MM.1S (cell line): ENCODE measurements at regions not wholly inside any gene's neighbourhood (a gene's known extent, or its start where the extent isn't known, plus 50 kb on each side); places are given as distances from the start of the nearest gene placed in this dataset.

Experiments used
- EZH2 ChIP-seq: fragments of 300-600 bp; sonication (generic); optimal IDR thresholded peaks from 2 replicates; pipeline ENCODE3; 2017; ENCODE audit warnings: low read depth, mild to moderate bottlenecking, antibody characterized with exemption, low read length, mixed read lengths
- TF ChIP-seq, protein P1 (sequence below): fragments of 300-600 bp; sonication (generic); IDR thresholded peaks from 2 replicates; pipeline ENCODE4 v1.5.1; 2016; ENCODE audit warnings: antibody characterized with exemption, low read length, mixed read lengths

DNA sequence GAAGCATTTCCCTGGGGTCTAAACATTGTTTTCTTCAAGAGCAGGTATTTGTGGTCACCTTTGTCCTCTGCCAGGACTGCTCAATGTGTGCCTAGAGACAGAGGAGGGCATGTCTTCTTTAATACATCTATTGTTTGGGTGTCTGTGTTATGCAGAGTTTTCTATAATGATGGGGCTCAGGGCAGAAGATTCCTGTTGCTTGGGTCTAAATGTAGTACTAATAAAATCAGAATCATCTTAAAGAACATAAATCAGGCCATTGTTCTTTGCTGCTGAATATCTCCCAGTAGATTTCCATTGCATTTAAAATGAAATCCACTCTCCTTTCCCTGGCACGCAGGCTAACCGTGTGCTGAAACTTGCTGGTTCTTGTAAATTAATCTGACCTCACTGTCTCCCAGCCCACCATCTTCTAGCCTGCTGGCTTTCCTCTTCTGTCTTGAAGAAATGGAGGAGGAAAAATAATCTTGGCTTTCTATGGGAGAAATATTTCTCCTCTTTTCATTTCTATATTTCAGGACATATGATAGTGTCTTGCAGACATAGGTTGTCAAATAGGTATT, 1396.8 kb downstream of the GATA3 start:
- TF ChIP-seq, protein P1, sequence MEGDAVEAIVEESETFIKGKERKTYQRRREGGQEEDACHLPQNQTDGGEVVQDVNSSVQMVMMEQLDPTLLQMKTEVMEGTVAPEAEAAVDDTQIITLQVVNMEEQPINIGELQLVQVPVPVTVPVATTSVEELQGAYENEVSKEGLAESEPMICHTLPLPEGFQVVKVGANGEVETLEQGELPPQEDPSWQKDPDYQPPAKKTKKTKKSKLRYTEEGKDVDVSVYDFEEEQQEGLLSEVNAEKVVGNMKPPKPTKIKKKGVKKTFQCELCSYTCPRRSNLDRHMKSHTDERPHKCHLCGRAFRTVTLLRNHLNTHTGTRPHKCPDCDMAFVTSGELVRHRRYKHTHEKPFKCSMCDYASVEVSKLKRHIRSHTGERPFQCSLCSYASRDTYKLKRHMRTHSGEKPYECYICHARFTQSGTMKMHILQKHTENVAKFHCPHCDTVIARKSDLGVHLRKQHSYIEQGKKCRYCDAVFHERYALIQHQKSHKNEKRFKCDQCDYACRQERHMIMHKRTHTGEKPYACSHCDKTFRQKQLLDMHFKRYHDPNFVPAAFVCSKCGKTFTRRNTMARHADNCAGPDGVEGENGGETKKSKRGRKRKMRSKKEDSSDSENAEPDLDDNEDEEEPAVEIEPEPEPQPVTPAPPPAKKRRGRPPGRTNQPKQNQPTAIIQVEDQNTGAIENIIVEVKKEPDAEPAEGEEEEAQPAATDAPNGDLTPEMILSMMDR = no peak
- TF ChIP-seq EZH2 = no peak
